ENCODE measurements at regions not wholly inside any gene's neighbourhood (a gene's known extent, or its start where the extent isn't known, plus 50 kb on each side); places are given as distances from the start of the nearest gene placed in this dataset.
A peak's percentile ranks its signal among the peaks of the same experiment; 100 is the strongest.
"Not testable (repeated sequence)": the region's sequence is repeated elsewhere in the genome, so short reads cannot be mapped to it uniquely, and the experiment has no call there.

GRCh38 chr7:153942036-153942435 is 110.2 kb upstream of the DPP6 start:
- no peak overlapping the region for H3K4me3 ChIP-seq (ENCODE audit: low read depth, low read length)
- DNase-seq, result peak; percentile 28
- no peaks in the 10 kb centered on the region for H3K9me3 ChIP-seq
- H3K4me1 ChIP-seq, result no peaks in the 10 kb centered on the region; the same call in 1 of the 2 replicates
- no peak for TF ChIP-seq CTCF (IDR thresholded peaks at IDR 0.05; ENCODE audit: low read depth, low read length)
- H3K27me3 ChIP-seq, result no peaks in the 10 kb centered on the region
- H3K36me3 ChIP-seq, result no peaks in the 10 kb centered on the region

GRCh38 chr7:153943457-153943856 is 108.7 kb upstream of the DPP6 start:
- H3K27me3 ChIP-seq, result no peaks in the 10 kb centered on the region

GRCh38 chr7:153943861-153944260 is 108.3 kb upstream of the DPP6 start:
- Histone ChIP-seq H3K36me3 (no peaks in the 10 kb centered on the region), H3K4me1 (no peaks in the 10 kb centered on the region; the same call in 1 of the 2 replicates), H3K9me3 (no peaks in the 10 kb centered on the region), H3K27me3 (no peaks in the 10 kb centered on the region), H3K4me3 (ENCODE audit: low read depth, low read length) (no peak overlapping the region)
- no peak for TF ChIP-seq CTCF (IDR thresholded peaks at IDR 0.05; ENCODE audit: low read depth, low read length)
- DNase-seq, result no peak

More at GRCh38 chr7:153943457-153943856, 108.7 kb upstream of the DPP6 start:
- no peak overlapping the region for H3K4me3 ChIP-seq (ENCODE audit: low read depth, low read length)
- no peaks in the 10 kb centered on the region for H3K9me3 ChIP-seq
- H3K4me1 ChIP-seq, result no peaks in the 10 kb centered on the region; the same call in 1 of the 2 replicates
- TF ChIP-seq CTCF (IDR thresholded peaks at IDR 0.05; ENCODE audit: low read depth, low read length), result no peak
- no peaks in the 10 kb centered on the region for H3K36me3 ChIP-seq
- no peak for DNase-seq

GRCh38 chr7:153948060-153948459 is 104.1 kb upstream of the DPP6 start:
- no peaks in the 10 kb centered on the region for H3K9me3 ChIP-seq
- H3K4me1 ChIP-seq, result no peaks in the 10 kb centered on the region
- H3K36me3 ChIP-seq, result no peaks in the 10 kb centered on the region
- no peaks in the 10 kb centered on the region; the same call in 1 of the 2 replicates for H3K27me3 ChIP-seq
- no peak overlapping the region for H3K4me3 ChIP-seq (ENCODE audit: low read depth, low read length)
- peak; percentile 50 for TF ChIP-seq CTCF (IDR thresholded peaks at IDR 0.05; ENCODE audit: low read depth, low read length)
- no peak for DNase-seq

- no peaks in the 10 kb centered on the region; the same call in 1 of the 2 replicates for H3K27me3 ChIP-seq
- no peak overlapping the region for H3K4me3 ChIP-seq (ENCODE audit: low read depth, low read length)
- no peaks in the 10 kb centered on the region for H3K9me3 ChIP-seq
- TF ChIP-seq CTCF (IDR thresholded peaks at IDR 0.05; ENCODE audit: low read depth, low read length), result no peak
- no peaks in the 10 kb centered on the region for H3K36me3 ChIP-seq
- no peaks in the 10 kb centered on the region for H3K4me1 ChIP-seq
- no peak for DNase-seq
These were observed 100.9 kb upstream of the DPP6 start for GRCh38 chr7:153951316-153951715.

- no peak for TF ChIP-seq CTCF (IDR thresholded peaks at IDR 0.05; ENCODE audit: low read depth, low read length)
- Histone ChIP-seq H3K36me3 (no peaks in the 10 kb centered on the region), H3K4me3 (ENCODE audit: low read depth, low read length) (no peak overlapping the region), H3K9me3 (no peaks in the 10 kb centered on the region), H3K4me1 (no peaks in the 10 kb centered on the region), H3K27me3 (no peaks in the 10 kb centered on the region; the same call in 1 of the 2 replicates)
- no peak for DNase-seq
These were observed 97.7 kb upstream of the DPP6 start for GRCh38 chr7:153954477-153954876.

- not testable (repeated sequence) for H3K27me3 ChIP-seq; H3K4me1 ChIP-seq; DNase-seq; H3K36me3 ChIP-seq; H3K4me3 ChIP-seq (ENCODE audit: low read depth, low read length); H3K9me3 ChIP-seq
These were observed 94.5 kb upstream of the DPP6 start for GRCh38 chr7:153957677-153958076.

GRCh38 chr7:153958381-153958780 is 93.8 kb upstream of the DPP6 start:
- H3K4me1 ChIP-seq; H3K9me3 ChIP-seq; DNase-seq; H3K4me3 ChIP-seq (ENCODE audit: low read depth, low read length); H3K27me3 ChIP-seq; H3K36me3 ChIP-seq: not testable (repeated sequence)

- H3K4me1 ChIP-seq; H3K27me3 ChIP-seq; DNase-seq; H3K9me3 ChIP-seq; H3K36me3 ChIP-seq; H3K4me3 ChIP-seq (ENCODE audit: low read depth, low read length): not testable (repeated sequence)
These were observed 93.4 kb upstream of the DPP6 start for GRCh38 chr7:153958789-153959188.
